Astrocyte of the hippocampus (primary cell): ENCODE measurements at regions not wholly inside any gene's neighbourhood (a gene's known extent, or its start where the extent isn't known, plus 50 kb on each side); places are given as distances from the start of the nearest gene placed in this dataset.
"Not testable (repeated sequence)": the region's sequence is repeated elsewhere in the genome, so short reads cannot be mapped to it uniquely, and the experiment has no call there.

Experiments used
- DNase-seq: peaks from one replicate; pipeline ENCODE4 v3.0.0; 2011; ENCODE audit warnings: low read depth, low spot score

DNA sequence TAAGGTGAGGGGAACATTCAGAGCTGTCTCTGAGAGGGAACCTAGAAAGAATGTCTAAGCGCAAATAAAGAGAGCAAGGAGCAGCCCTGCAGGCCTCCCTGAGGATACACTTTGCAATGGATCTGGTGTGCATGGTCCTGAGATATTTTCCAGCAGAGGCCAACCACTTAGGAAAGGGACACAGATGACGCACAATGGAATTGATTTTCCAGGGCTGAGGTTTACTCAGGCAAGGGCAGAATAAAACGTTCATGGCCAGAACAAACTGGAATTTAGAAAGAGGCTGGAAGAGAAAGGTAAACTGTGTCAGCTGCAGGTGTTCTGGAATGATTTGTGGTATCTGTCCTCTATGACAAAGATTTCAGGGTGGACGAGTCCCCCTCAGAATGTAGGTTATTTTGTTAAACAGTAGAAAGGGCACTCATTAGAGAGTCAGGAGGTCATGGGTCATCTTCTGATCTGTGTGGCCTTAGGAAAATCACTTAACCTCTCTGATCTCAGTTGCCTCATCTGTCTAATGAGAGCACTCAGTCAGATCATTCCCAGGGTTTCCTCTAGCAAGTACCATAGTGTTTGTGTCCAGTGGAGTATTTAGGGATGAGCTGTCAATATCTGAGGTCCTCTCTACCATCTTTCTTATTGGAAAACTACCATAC lies 61.8 kb upstream of the PGBD5 start:
- DNase-seq = no peak

DNA sequence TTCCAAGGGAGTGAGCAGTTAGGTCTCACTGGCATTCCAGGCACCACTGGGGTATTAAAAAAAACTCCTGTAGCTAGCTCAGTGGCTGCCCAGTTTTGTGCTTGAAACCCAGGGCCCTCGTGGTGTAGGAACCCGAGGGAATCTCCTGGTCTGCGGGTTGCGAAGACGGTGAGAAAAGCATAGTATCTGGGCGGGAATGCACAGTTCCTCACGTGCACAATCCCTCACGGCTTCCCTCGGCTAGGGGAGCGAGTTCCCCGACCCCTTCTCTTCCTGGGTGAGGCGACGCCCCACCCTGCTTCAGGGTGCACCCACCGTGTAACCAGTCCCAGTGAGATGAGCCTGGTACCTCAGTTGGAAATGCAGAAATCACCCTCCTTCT lies 50.5 kb upstream of the PGBD5 start:
- no peak for DNase-seq

DNA sequence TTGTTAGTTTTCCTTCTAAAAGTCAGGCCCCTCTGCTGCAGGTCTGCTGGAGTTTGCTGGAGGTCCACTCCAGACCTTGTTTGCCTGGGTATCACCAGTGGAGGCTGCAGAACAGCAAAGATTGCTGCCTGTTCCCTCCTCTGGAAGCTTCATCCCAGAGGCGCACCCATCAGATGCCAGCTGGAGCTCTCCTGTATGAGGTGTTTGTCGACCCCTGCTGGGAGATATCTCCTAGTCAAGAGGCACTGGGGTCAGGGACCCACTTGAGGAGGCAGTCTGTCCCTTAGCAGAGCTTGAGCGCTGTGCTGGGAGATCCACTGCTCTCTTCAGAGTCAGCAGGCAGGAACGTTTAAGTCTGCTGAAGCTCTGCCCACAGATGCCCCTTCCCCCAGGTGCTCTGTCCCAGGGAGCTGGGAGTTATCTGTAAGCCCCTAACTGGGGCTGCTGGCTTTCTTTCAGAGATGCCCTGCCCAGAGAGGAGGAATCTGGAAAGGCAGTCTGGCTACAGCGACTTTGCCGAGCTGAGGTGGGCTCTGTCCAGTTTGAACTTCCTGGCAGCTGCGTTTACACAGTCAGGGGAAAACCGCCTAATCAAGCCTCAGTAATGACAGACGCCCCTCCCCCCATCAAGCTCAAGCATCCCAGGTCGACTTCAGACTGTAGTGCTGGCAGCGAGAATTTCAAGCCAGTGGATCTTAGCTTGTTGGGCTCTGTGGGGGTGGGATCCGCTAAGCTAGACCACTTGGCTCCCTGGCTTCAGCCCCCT lies 49.9 kb upstream of the PGBD5 start:
- not testable (repeated sequence) for DNase-seq
